GM18870 (cell line): ENCODE measurements at regions not wholly inside any gene's neighbourhood (a gene's known extent, or its start where the extent isn't known, plus 50 kb on each side); places are given as distances from the start of the nearest gene placed in this dataset.
A peak's percentile ranks its signal among the peaks of the same experiment; 100 is the strongest.

Experiments
- ATAC-seq: cut with Tn5 transposase; IDR thresholded peaks from one replicate; pipeline ENCODE4 v1.9.1; 2021; ENCODE audit warnings: moderate library complexity; ENCODE audit not compliant: unreplicated experiment

GRCh38 chr9:107431461-107431860, 58.1 kb downstream of the KLF4 start:
- ATAC-seq = no peak

- no peak for ATAC-seq
Observed at GRCh38 chr9:107430071-107430470, 59.5 kb downstream of the KLF4 start.

DNA sequence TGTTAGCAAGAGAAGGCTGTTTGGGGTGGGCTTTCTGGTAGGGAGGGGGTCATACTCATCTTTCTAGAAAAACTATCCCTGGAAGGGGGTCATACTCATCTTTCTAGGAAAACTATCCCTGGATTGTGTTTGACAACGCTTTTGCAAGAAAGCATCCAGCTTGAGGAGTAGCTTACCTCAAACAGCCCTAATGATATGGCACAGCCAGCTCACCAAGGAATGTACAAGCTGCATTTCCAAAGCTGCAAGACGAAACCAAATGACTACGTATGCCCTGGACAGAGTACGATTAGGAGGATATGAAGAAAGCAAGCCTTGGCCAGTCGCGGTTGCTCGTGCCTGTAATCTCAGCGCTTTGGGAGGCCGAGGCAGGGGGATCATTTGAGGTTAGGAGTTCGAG, 63.4 kb downstream of the KLF4 start:
- ATAC-seq = no peak

GRCh38 chr9:107425101-107426025, 64.2 kb downstream of the KLF4 start:
- ATAC-seq = peak; percentile 66

DNA sequence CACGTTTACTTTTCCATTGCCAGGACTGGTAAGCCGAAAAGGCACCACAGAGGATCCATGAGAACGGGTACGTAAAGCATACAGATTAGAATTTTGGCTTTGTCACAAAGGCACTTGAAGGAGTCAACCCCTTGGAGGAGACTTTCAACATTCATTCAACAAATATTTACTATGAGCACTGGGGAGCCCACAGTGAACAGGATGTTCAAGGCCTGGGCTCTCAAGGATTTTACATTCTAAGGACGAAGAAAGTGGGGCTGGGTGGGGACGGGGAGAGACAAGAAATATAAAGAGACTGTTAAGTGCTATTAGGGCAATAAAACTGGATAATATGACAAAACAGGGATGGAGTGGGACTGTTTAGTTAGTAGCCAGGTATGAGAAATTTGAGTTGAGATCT, 66.0 kb downstream of the KLF4 start:
- no peak for ATAC-seq

- no peak for ATAC-seq
Observed at GRCh38 chr9:107422189-107423185, 67.1 kb downstream of the KLF4 start.

- ATAC-seq = no peak
Observed at GRCh38 chr9:107410420-107410819, 79.1 kb downstream of the KLF4 start.

- no peak for ATAC-seq
Observed at GRCh38 chr9:107409581-107410389, 79.8 kb downstream of the KLF4 start.

GRCh38 chr9:107407675-107408074, 81.9 kb downstream of the KLF4 start:
- ATAC-seq = no peak

DNA sequence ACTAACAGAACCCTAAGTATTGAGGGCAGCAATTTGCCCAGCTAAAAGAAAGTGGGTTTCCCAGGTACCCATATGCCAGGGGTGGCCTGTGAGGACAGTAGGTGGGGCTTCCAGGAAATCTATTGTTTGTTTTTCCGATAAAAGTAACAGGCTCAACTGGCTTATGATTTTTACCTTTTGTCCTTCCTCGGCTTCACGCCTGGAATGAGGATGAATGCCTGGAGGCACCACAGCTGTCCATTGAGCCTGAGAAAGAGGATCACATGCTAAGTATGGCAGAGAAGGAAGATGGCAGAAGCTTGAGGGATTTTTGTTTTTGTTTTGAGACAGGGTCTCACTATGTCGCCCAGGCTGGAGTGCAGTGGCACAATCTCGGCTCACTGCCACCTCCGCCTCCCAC, 84.1 kb downstream of the KLF4 start:
- ATAC-seq = no peak

- no peak for ATAC-seq
Observed at GRCh38 chr9:107404736-107405135, 84.8 kb downstream of the KLF4 start.

DNA sequence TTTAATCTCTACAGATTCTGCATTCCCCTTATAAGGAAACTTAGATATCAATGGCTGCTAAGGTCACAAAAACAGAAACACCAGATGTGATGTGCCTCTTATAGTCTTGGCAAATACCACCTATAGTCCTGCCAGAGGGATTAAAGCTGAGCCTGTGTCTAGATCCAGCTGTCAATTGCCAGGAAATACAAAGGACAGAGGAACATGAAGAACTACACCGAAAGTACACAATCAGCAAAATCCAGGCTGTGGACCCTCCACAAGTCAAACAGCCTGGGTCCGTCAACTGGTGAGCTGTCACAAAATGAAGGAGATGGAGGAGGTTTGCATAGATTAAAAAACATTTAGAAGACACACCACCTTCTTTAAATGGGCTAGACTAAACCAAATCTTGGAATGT, 85.4 kb downstream of the KLF4 start:
- no peak for ATAC-seq

- ATAC-seq = no peak
Observed at GRCh38 chr9:107397076-107398044, 92.2 kb downstream of the KLF4 start.

DNA sequence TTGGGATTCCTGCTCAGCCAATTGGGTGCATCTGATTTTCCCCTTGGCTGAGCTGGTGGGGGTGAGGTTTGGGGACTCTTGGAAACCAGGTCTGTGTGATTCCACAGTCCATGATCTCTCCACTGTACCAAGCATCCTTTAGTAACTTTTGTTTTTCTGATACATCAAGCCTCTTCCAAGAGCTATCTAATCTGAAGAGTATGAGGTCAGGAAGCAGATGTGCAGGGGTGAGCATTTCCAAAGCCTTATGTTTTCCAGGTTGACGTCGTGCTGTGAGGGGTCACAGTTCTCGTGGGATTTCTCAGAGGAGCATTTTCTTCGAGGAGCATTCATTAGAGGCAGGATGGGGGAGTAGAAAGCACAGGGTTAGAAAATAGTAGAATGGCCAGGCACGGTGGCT, 95.3 kb downstream of the KLF4 start:
- no peak for ATAC-seq

GRCh38 chr9:107390778-107391177, 98.8 kb downstream of the KLF4 start:
- no peak for ATAC-seq

- ATAC-seq = no peak
Observed at GRCh38 chr9:107390279-107390678, 99.3 kb downstream of the KLF4 start.

DNA sequence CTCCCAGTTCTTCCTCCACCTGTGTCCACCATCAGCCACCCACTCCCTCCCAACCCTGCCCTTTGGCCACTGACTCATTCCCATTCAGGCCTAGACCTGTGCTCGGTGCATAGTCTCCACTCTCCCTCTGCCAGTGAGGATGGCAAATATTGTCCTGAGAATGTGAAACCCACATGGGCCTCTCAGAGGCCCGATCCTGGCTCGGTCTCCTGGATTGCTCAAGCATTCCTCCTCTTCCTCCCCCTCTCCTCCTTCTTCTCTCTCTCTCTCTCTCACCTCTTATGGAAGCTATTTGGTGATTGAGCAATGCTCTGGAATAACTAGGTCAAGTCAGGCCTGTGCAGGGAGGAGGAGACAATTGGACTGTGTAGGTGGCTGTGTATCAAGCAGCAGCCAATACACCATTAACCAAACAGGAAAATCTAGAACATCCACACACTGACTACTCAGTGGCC, 99.9 kb downstream of the KLF4 start:
- ATAC-seq = no peak

DNA sequence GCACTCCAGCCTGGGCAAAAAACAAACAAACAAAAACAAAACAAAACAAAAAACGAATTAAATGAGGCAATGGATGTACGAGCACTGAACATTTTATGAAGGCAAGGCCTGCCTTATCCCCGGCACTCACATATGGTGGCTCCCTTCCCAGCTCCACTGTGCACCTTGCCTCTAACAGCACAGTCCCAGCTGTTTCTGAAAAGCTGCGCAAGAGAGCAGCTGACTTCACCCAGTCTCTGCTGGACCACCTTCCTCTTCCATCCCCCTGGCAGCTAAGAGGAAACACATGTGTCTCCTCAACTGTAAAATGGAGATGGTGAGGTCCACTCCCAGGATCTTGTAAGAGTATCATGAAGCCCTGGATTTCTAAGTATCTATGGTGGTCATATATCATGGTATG, 100.7 kb downstream of the KLF4 start:
- no peak for ATAC-seq

DNA sequence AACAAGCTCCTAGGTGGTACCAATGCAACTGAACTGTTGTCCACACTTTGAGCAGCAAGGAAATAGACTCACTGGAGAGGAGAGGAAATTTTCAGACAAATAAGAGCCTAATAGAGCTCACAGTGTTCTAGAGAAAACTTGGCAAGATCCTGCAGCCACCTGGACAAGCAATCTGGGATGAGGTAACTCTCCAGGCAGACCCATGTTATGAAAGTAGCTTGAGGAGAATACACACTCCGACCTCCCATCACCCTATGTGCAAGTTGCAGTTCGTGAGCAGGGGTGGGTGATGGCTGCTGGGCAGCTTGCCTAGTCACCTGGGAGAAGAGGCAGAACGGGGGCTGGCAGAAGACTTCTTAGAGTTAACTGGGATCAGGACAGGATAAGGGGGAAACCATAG, 102.2 kb downstream of the KLF4 start:
- ATAC-seq = no peak

DNA sequence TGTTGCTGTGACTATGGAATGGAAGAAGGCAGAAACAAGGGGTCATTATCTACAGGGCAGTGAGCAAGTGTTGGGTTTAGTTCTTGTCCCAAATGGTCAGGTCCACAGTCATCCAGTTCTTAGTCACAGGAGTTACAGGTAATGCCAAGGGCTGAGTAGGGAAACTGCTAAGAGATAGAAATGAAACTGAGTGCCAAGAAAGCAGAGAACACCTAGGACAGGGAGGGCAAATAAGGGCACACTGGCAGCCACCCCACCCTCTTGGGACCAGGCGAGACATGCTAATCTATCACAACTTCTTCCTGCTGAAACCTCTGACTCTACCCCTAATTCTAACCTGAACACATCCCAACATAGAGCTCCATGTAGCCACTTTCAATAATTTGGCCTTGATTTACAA, 103.2 kb downstream of the KLF4 start:
- ATAC-seq = no peak
